HG03196 (cell line): ENCODE measurements at regions not wholly inside any gene's neighbourhood (a gene's known extent, or its start where the extent isn't known, plus 50 kb on each side); places are given as distances from the start of the nearest gene placed in this dataset.
"Not testable (repeated sequence)": the region's sequence is repeated elsewhere in the genome, so short reads cannot be mapped to it uniquely, and the experiment has no call there.

ENCODE experiments used
- ATAC-seq: cut with Tn5 transposase; IDR thresholded peaks from one replicate; pipeline ENCODE4 v1.9.1; 2021; ENCODE audit not compliant: unreplicated experiment

DNA sequence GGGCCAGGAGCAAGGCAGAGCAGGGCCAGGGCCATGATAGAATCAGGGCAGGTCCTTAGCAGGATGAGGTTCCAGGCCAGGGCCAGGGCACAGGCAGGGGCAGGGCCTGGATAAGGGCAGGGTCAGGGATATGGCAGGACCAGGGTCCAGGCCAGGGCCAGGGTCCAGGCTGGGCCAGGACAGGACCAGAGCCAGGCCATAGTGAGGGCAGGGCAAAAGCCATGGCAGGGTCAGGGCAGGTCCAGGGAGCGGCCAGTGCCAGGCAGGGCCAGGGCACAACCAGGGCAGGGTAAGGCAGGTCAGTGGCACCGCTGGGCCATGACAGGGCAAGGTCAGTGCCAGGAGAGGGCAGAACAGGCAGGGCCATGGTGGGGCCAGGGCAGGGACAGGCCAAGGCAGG, 152.2 kb downstream of the LIPI start:
- ATAC-seq: no peak

DNA sequence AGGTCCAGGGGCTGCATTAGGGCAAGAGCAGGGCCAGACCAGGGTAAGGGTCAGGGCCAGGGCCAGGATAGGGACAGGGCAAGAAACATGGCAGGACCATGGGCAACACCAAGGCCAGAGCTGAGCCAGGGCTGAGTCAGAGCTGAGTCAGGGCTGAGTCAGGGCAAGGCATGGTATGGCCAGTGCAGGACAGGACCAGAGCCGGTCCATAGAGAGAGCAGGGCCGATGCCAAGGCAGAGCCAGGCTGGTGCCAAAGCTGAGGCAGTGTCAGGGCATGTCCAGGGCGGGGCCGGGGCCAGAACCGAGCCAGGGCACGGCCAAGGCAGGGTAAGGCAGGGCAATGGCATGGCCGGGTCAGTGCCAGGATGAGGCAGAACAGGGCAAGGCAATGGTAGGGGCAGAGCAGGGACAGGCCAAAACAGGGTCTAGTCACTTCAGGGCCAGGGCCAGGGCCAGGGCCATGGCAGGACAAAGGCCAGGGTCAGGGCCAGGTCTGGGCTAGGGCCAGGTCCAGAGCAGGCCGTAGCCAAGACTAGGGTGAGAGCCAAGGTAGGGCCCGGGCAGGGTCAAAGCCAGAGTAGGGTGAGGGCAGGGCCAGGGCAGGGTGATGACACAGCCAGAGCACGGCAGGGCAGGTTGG, 152.8 kb downstream of the LIPI start:
- ATAC-seq: not testable (repeated sequence)

DNA sequence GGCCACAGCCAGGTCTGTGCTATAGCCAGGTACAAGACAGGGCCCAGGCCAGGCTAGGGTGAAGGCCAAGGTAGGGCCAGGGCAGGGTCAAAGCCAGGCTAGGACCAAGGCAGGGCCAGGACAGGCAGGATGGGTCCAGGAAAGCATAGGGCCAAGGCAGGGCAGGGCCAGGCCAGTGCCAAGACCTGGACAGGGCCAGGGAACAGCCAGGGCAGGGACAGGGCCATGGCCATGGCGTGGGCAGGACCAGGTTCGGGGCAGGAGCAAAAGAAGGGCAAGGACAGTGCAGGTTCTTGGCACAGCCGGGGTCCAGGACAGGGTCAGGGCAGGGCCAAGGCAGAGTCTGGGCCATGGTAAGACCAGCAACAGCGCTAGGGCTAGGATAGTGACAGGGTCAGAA, 153.4 kb downstream of the LIPI start:
- no peak for ATAC-seq

DNA sequence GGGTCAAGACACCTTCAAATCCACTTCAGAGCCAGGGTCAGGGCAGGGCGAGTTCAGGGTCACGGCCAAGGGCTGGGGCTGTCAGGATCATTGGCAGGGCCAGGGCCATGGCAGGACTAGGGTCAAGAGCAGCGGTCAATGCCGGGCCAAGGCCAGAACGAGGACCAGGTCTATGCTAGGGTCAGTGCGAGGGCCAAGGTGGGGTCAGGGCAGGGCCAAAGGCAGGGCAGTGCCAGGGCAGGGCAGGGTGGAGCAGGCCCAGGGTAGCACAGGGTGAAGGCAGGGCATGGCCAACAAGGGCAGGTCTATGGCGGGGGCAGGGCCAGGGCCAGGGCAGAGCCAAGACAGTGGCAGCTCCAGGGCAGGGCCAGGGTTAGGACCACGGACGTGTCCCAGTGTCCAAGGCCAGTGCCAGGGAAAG, 154.0 kb downstream of the LIPI start:
- no peak for ATAC-seq

DNA sequence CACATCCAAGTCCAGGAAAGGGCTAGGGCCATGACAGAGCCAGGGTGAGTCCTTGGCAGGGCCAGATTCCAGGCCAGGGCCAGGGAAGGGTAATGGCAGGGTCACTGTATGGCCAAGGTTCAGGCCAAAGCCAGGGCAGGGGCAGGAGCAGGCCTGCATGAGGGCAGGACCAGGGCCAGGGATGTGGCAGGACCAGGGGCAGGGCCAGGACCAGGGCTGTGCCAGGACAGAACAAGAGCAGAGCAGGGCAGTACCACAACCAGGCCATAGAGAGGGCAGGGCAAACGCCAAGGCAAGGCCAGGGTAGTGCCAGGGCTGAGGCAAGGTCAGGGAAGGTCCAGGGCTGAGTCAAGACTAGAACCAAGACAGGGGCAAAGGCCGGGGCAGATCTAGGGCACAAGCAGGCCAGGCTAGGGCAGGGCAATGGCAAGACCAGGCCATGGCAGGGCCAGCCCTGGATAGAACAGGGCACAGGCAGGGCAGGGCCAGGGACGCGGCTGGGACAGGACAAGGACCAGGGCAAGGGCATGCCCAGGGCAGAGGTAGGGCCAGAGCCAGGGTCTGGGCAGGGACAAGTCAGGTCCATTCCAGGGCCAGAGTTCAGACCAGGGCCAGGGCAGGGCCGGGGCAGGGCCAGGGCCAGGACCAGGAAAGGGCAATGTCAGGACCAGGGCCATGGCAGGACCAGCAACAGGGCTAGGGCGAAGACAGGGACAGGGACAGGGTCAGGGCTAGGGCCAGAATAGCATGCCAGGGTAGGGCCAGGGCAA, 154.8 kb downstream of the LIPI start:
- not testable (repeated sequence) for ATAC-seq

GRCh38 chr21:14054682-14055081, 156.1 kb downstream of the LIPI start:
- ATAC-seq: no peak

DNA sequence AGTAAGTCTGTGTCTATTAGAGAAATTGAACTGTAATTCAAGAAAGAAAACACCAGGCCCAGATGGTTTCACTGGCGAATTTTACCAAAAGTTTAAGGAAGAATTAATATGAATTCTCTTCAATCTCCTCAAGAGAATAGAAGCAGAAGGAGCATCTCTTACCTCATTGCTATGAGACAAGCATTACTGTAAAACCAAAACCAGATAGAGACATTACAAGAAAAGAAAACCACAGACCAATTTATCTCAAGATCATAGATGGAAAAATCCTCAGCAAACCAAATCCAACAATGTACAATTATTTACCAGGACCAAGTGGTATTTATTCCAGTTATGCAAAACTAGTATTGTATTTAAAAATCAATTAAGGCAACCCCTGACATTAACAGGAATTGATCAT, 160.6 kb downstream of the LIPI start:
- ATAC-seq: no peak

DNA sequence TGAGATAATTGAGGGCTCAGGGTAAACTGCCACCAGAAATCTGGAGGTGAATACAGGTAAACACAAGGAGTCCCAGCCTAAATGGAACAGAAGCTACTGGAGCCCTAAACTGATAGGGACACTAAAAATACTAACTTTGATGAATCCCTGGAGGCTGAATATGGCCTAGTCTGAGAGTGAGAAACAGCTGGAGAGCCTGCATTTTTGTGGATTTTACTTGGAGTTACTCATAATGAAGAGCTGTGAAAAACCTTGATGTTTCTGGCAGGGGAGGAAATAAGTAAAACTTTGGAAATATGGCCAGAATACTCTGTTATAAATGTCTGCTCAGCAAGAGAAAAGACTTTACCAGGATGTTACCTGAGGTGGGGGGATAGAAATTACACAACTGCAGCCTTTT, 164.4 kb downstream of the LIPI start:
- no peak for ATAC-seq

DNA sequence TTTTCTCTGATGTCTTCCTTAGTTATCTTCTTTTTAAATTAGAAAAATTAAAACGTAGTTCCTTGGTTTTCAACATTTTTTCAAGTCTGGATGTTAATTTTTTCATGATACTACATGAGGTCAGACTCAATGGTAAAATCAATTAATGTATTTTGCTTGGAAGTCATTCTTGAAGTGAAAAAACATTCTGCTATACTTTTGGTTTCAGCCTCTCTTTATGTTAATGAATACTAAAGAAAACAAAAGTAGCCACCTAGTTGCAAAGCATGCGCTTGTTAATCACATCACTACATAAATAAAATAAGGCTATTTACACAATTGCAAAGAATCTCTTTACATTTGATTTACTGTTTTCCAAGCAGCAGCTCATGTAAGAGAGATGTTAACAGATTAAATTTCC, 170.4 kb downstream of the LIPI start:
- ATAC-seq: no peak

DNA sequence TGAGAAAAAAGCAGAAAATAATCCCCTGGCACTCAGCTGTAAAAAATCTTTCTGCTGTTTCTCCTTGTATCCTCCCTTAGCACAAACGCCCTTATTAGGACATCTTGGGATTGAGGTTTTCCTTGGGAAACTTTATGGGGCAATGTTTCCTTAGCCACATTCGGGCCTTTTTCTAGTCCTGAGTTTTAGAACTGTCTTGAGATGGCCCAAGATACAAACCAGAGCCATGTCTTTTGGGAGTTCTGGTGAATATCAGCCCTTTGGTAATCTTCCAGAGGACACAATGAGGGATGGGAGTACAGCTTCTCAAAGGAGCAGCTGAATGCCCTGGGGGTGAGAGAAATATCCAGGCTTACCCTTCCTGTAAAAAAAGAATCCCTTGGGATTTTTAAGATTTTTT, 182.1 kb downstream of the LIPI start:
- not testable (repeated sequence) for ATAC-seq

- peak; percentile 100 for ATAC-seq
Observed at GRCh38 chr21:14027235-14027869, 183.4 kb downstream of the LIPI start.

DNA sequence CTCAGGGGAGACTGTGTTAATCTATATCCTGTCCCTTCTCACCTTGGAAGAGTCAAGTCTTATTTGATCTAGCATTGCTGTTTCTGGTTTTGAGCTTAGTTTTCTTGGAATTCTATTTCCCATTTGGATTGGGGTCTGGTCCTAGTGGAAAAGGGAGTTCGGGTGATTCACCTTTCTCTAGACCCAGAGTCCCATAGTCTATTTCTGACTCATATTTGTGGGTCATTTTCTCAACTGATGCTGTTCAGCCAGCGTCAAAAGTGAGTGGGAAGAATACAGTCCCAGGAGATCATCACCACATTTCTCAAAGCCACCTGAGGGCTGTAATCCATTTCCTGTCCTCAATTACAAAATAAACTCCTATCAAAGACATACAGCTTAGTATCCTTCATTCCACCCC, 190.6 kb downstream of the LIPI start:
- ATAC-seq: not testable (repeated sequence)

GRCh38 chr21:14015841-14016240, 194.9 kb downstream of the LIPI start:
- not testable (repeated sequence) for ATAC-seq

DNA sequence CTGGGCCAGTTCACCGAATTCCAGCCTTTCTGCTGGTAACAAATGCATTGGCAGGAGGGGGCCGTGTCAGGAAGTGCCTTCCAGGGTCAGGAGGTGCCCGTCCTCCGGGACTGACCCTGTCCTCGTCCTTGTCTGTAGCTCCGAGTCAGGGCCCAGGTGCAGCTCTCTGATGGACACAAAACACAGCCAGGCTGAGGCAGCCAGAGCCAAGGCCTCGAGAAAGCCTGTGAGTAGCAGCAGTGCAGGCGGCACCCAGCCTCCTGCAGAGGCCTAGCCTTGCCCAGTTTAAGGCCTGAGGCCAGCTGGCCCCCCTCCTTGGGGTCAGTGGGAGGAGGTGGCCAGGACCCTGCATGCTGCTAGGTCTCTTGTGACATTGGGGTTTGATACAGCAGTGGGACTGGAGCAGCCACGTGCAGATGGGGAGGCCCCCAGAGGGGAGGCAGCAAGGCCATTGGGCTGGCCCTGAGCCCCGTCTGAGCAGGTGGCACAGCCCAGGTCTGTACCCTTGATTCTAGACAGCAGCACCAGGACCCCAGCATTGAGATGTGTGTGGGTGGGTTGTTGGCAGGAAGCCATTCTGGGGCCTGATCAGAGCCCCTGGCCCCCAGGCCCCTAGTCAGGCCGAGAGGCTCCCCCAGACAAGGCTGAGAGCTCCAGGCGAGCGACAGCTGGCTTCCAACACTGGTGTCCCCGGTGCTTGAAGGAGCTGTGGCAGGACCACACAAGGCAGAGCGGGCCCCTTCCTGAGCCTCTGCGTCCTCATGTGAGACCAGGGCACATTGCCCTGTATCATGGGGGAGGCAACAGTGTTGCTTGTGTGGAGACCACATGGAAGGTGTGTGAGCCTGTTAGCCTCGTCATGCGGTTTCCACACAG, 196.9 kb downstream of the LIPI start:
- ATAC-seq: not testable (repeated sequence)

GRCh38 chr21:14013056-14013603, 197.6 kb downstream of the LIPI start:
- no peak for ATAC-seq

- no peak for ATAC-seq
Observed at GRCh38 chr21:14012409-14012808, 198.3 kb downstream of the LIPI start.

DNA sequence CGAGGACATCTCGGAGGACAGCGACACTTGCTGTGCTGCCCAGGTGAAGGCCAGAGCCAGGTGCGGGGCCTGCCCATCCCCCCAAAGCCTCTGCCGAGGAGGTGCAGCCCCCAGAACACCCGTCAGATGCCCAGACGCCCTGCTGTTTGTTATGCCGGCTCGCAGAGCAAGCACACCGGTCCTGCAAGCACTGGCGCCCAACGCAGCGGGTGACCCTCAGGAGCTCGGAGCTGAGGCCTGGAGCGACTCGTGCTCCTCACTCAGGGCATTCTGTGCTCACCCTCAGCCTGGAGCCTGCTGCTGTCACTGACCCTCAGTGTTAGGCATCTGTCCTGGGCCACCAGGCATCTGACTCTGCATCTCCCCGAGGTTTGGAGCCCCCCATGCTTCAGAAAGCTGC, 199.0 kb downstream of the LIPI start:
- not testable (repeated sequence) for ATAC-seq

DNA sequence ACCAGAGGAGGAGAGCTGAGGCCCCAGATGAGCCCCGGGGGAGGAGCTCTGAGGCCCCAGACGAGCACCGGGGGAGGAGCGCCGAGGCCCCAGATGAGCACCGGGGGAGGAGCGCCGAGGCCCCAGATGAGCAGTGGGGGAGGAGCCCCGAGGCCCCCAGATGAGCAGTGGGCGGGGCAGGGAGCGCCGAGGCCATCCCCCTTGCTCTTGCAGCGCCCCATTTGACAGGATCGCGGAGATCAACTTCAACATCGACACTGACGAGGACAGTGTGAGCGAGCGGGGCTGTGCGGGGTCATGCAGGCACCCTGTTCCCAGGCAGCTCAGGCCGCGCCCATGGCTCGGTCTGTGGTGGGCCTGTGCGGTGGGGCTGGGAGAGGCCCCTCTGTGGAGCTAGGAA, 199.6 kb downstream of the LIPI start:
- ATAC-seq: not testable (repeated sequence)

DNA sequence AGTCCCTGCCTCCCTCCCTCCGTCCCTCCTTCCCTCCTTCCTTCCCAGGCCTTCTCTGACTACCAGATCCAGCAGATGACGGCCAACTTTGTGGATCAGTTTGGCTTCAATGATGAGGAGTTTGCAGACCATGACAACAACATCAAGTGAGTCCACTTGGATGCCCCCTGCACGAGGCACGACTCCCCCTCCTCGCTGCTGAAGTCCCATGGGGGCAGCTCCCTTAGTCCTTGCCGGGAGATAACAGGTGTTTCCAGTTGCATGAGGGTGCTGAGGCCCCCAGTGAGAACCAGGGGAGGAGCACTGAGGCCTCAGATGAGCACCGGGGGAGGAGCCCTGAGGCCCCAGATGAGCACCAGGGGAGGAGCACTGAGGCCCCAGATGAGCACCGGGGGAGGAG, 200.0 kb downstream of the LIPI start:
- no peak for ATAC-seq

DNA sequence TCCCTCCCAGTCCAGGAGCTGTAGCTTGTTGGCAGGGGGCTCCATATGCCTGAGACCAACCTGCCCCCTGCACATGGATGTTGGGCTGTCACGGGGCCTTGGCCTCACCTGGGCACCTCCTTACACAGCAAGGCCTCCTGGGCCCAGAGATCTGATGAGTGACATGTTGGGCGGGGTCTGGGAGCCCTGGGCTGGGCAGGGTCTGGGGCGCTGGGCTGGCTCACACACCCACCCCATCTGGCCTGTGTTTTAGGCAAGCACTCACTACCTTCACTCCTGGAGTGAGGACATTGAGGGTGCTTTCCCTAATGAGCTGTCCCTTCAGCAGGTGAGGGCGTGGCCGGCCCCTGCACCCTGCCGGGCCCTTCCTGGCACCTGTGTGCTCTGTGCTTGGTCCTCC, 200.8 kb downstream of the LIPI start:
- ATAC-seq: not testable (repeated sequence)
